HFF-Myc (cell line): ENCODE measurements at regions not wholly inside any gene's neighbourhood (a gene's known extent, or its start where the extent isn't known, plus 50 kb on each side); places are given as distances from the start of the nearest gene placed in this dataset.

Experiments
- DNase-seq: peaks from one replicate; pipeline ENCODE4 v3.0.0-alpha.2; 2011; ENCODE audit warnings: low read depth; ENCODE audit errors: extremely low read depth
- H3K4me3 ChIP-seq: replicated peaks from 2 replicates; pipeline ENCODE4 v1.5.1; 2011; ENCODE audit warnings: low read depth, mild to moderate bottlenecking, control low read depth, low read length
- CTCF ChIP-seq: IDR thresholded peaks from 2 replicates; pipeline ENCODE4 v1.5.1; 2012; ENCODE audit warnings: mild to moderate bottlenecking, low read depth, low read length, control low read depth; ENCODE audit errors: missing control alignments

GRCh38 chr1:201628490-201628889, 89.6 kb downstream of the NAV1 start:
- no peak for DNase-seq
- TF ChIP-seq CTCF, result no peak
- H3K4me3 ChIP-seq, result no peak overlapping the region

- no peak for TF ChIP-seq CTCF
- H3K4me3 ChIP-seq, result no peak overlapping the region
- no peak for DNase-seq
Observed at GRCh38 chr1:201630582-201630981, 91.7 kb downstream of the NAV1 start.

GRCh38 chr1:201631037-201631436, 92.1 kb downstream of the NAV1 start:
- H3K4me3 ChIP-seq, result no peak overlapping the region
- DNase-seq, result no peak
- TF ChIP-seq CTCF, result no peak

- no peak for DNase-seq
- no peak for TF ChIP-seq CTCF
Observed at GRCh38 chr1:201632364-201632952, 93.5 kb downstream of the NAV1 start.

GRCh38 chr1:201633297-201633696, 94.4 kb downstream of the NAV1 start:
- no peak for DNase-seq
- no peak overlapping the region for H3K4me3 ChIP-seq
- no peak for TF ChIP-seq CTCF

More at GRCh38 chr1:201632364-201632952, 93.5 kb downstream of the NAV1 start:
- no peak overlapping the region for H3K4me3 ChIP-seq

- no peak for DNase-seq
- no peak for TF ChIP-seq CTCF
- no peak overlapping the region for H3K4me3 ChIP-seq
Observed at GRCh38 chr1:201633811-201634210, 94.9 kb downstream of the NAV1 start.

- TF ChIP-seq CTCF, result no peak
- no peak overlapping the region for H3K4me3 ChIP-seq
- DNase-seq, result no peak
Observed at GRCh38 chr1:201634261-201634660, 95.3 kb downstream of the NAV1 start.
